Activated T-cell treated with anti-CD3 and anti-CD28 coated beads, Interleukin-2, amount 50 U/mL, for 1 hour (primary cell): ENCODE measurements at regions not wholly inside any gene's neighbourhood (a gene's known extent, or its start where the extent isn't known, plus 50 kb on each side); places are given as distances from the start of the nearest gene placed in this dataset.

Source experiments
- DNase-seq: peaks from one replicate; pipeline ENCODE4 v3.0.0-alpha.2; 2020

DNA sequence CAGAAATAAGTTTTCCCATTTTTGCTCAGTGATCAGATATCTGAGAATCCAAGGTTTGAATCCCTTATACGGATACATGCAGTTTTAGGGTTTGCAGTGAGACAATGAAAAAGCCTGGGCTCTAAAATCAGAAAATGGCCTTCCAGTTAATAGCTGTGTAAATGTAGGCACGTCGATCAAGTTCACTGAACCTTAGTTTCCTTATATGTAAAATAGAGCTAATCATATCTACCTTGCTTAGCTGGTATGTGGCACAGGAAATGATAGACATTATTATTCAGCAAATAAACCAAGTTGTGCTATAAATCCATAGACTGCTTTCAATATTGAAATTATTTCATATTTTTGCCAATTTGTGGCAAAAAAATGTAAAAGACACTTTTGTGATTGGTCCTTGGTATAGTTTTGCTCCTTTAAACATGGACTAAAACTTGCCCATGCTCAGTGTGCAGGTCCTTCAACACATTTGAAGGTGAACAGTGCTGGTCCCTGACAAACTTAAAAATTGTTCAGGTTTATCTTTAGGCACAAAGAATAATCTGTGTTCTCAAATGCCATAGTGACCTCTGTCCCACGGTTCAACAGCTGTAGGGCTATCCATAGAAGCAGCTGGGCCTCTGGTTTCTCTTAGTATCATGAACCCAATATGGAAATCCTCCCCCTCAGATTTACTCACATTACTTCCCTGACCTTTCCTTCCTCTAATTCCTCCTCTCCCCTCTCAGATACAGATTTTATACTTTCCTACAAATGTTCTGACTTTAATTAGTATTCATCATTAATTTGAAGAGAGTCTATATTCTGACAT is 51.0 kb downstream of the CCDC54 start:
- DNase-seq: no peak

DNA sequence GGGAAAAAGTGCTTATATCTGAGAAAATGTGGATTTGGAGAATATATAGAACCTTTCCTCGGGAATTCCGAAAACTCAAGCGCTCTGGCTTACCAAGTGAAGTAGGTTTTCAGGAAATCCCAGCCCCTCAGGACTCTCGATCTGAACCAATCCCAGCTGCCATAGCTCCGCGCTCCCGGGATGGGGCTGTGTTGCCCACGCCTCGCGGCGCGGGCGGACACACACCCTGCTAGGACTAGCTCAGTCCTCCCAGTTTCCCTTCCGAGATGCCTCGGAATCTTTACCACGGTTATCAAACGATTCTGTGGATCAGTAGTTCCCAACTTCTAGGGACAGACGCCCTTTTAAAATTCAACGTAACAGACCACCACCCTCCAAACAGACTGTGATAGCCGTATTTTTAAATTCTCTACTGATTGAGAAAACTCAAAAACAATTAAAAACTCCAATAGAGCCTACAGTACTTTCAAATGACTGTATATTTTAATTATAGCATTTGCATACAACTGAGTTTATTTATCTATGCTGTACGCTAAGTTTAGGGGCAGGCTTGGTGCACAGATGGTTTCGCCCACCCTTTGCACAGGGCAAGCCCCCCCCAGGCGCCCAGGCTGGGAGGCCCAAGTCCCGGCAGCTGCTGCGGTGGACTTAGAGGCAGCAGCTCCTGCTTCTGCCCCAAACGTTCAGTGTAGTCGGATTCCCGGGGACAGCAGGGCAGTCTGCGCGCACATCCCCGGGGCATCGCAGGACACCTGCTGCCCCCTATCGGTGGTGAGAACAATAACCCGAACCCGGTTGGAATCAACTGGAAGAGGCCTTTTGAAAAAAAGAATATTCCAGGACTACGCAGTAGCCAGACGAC is 52.3 kb downstream of the CCDC54 start:
- DNase-seq: peak; percentile 65

DNA sequence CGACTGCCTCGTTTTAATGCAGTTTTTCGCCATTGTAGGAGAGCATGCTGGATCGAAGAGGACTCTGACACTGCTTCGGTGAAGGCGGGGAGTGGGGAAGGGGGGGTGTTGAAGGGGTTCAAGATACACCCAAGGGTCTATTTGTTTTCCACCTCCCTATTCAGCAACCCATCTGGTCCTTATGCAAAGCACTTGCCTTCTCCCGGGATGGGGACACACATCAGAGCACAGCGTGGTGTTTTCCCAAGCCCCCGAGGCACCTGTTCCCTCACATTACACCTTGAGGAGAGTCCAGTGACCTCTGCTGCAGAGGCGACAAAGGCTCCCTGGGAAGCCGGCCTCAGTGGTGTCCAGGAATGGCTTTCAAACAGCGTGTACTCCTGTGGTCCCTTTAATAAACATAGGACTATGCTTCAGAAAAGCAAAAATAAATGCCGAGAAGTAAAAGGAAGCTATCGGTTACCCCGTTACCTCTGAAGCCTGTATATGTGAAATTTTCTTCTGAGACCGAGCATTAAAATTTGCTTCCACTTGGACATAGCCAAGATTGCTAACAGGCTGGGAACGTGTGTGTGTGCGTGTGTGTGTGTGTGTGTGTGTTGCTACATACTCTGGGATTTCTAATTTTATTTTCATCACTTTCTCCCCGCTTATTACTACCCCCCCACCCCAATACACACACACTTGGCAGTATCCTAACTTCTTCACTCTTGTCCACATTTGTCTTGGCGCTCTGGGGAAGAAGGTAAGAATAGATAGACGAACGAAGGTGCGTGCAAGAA is 53.2 kb downstream of the CCDC54 start:
- no peak for DNase-seq

DNA sequence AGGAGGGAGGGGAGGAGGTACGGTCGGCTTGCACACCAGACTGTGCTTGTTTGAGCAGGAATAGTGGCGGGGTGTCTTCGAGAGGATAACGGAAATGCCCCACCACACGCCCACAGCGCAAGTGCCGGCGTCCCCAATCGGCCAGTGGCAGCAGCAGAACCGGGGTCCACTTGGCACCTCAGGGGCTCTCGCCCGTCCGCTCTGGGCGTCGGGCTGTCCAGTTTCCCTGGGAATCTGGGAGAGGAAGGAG is 53.7 kb downstream of the CCDC54 start:
- DNase-seq: peak; percentile 40

DNA sequence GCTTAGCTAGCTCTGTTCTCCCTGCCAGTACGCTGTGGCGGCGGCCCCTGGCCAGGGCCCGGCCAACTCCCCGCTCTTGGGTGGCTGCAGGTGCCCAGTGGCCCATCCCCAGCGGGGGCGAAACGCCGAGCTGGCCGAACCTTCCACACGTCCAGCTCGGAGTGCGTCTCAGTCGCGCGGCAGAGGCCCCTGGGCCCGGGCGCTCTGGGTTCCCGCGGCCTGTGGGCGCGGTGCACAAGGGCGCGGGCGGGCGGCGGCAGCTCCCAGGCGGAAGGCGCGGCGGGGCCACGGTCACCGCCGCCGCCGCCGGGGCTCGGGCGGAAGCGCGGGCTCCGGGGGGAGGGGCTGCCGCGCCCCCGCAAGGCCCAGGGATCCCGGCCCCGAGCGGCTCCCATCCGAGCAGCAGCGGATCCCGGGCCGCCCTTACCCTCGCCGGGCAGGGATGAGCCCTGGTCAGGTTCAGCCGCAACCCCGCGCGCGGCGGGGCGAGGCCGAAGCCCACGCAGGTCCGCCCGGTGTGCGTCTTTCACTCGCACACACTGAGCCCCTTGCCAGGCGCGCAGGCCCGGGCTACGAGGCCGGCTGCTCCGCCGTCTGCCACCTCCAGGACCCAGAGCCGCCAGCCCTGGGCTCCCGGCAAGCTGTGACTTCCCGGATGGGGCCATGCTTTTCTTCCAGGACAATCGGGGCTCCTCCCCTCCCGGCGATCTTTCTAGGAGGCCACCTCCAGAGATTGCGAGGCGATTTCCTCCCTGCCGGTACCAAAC is 54.2 kb downstream of the CCDC54 start:
- peak; percentile 54 for DNase-seq

DNA sequence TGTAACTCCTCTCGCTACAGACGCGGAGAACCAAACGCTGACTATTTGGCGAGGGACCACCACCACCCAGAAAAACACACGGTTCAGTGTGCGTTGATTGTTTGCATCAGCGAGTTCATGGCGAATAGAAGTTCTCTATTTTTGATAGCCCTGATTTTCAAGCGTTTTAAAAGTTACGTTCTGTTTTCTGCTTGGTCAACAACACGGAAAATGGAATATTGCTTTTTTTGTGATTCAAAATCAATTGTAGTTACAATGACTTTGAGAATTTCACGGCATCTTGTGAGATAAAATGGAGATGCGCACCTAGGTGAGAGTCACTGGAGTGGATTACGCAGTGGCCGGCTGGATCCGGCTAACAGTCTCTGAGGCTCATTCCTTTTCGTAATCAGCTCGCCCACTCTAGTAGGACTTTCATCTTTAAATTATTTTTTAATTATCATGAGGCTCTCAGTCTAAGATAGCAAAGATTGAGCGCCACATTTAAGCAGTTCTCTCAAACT is 54.8 kb downstream of the CCDC54 start:
- DNase-seq: no peak

DNA sequence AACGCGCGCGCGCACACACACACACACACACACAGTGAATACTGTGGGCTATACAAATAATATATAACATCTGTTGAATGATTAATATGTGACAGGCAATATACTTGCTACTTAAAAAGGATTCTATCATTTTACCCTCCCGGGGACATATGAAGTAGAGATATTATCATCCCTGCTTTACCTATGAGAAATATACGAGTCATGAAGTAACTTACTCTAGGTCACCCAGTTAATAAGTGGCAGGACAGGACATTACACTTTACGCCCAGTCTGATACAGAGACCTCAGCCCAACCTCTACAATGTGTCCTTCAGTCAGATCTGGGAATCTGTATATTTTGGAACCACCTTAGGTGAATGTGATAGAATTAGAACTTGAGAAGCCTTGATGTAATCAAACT is 55.4 kb downstream of the CCDC54 start:
- no peak for DNase-seq

DNA sequence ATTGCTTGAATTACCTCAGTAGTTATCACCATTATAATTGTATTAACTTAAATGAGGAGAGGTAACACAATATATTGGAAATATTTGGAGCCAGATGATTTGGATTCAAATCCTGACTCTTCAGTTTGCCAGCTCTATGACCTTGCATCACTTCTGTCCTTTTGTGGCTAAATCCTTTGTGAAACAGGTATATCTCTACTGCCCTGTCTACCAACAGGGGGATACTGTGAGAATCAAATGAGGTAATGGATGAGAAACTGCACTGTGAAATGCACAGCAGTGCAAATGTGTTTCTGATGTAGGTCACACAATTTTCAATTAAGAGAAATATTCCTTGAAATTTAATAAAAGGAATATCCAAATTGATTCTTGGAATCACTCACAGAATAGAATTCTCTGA is 58.8 kb downstream of the CCDC54 start:
- no peak for DNase-seq

DNA sequence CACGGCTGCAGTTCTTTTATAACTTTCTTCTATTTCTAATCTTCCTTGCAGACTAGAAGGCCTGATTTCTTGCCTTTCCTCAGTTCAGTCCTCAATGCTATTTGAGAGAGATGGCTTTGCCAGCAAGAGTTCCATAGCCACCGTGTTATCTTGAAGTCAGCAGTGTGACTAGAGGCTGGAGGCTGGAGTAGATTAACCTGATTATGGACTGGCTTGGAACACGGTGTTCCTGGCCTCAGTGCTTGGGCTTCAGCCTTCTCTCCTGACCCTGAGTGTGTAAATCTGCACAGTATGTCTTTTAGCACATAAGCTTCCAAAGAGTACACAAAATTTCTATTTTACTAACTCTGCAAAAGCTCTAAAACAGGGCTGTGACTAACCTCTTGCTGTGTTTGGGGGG is 61.4 kb downstream of the CCDC54 start:
- DNase-seq: no peak

DNA sequence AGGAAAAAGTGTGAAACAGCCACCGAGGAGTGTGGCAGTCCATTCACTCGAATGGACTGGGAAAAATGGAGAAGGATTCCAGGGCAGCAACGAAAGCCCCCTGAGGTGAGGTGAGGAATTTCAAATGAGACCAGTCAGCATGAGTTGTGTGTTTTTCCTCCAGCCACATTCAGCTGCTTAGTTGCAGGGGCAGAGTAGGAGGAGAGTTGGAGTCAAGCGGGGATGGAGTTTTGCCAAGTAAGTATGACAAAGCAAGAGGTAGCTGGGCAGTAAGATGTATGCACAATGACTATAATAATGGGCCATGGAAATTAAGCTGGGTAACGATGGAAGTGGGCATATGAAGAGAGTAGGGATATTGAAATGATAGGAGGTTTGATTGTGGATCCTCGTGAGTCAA is 64.4 kb downstream of the CCDC54 start:
- DNase-seq: no peak

DNA sequence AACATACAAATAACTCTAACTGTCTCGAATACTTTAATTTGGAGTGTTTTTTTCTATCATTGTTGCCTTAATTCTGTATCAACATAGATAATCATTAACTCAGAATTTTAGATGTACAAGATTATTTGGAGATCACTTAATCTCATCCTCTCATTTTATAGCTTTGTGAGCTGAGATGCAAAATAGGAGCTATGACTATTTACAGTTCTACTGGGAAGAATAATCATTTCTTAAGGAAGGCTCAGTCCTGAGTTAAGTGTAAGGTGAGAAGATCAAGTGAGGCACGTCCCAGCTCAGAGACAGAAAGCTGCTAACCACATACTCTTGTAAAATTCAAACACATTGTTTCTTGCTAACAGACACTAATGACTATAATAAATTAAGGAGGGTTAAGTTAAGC is 66.2 kb downstream of the CCDC54 start:
- no peak for DNase-seq

DNA sequence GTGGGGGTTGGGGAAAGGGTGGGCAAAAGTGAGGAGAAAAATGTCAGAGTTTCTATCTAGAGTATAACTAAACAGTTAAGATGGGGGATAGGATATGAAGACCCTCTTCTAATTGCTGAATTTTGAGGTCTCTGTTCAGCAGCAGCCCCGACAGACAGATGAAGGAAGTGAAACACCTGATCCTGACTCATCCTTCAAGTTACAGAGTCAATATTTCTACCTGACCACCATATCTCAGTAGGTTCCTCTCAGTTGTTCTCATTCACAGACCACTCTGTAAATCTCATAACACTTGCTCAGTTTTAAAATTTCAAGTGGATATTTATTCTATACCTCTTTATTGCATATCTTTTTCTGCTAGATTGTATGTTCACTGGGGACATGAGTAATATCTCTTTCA is 69.5 kb downstream of the CCDC54 start:
- no peak for DNase-seq

DNA sequence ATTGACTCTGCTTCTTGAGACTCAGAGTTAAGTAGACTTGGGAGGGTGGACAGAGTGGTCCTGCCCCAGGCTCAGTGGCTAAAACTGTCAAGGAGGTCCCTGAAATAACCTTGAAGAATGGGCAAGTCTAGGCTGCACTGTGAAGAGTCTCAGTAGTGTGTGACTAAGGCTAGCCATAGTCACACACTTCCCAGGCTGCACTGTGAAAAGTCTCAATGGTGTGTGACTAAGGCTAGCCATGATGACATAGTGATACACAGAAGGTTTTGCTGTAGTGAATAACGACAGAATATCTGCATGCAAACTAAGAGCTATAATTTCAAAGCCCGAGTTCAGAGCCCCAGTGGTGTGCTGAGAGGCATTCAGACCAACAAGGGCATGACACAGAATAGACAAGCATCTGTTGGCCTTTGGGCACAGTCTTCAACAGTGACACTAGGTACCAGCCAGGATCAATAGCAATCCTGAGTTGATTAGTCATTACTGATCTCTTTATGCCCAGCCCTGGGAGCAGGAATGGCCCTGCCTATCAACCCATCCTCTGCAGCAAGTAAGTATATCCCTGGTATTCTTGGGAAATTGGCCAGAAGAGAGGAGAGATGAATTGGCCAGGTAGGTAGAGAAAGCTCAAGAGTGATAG is 72.4 kb upstream of the BBX start:
- no peak for DNase-seq

DNA sequence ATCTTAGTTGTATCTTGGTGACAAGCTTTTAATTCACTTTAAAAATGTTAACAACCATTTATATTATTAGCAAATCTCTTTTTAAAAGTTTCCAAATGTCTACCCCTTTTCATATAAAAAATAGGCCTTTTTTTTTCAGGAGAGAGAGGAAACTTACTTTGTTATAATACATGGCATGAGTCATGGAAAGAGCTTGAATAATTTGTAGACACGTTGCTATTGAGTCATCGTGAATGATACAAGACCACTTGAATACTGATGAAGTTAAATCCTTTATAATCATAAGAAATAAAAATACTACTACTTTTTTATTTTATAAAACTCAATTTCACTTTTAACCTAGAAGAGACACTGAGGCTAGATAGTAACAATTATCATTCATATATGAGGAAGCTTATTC is 70.3 kb upstream of the BBX start:
- no peak for DNase-seq

DNA sequence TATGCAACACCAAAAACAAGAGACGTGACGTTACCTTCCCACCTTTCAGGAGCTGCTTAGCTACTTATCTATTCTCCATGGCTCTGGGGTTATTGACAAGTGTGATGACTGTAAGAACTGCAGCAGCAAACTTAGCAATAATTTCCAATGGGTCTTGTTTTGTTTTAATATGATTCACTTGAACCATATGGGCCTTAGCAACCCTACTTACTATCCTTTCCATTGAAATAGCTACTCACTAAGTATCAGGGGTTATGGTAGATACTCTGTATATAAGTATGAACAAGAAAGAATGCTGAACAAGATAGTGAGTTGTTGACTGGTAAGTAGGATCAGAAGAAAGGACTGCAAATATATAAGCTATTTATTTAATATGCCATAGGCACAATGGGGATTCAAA is 69.3 kb upstream of the BBX start:
- DNase-seq: no peak

DNA sequence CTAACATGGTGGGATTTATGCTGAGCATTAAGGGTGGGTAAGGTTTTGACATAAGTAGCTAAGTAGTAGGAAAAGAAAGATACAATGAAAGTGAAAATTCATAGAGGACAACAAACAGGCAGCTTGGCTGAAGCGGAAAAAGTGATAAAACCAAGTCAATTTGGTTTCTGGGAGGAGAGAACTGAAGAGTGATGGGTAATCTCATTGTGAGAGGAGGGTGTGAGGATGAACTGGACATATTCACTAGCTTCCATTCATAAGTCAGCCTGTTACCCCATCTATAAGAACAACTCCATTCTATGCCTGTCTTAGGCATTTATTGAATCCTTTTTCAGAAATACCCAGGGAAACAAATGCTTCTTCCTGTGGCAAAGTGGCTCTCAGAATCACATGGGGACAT is 67.1 kb upstream of the BBX start:
- no peak for DNase-seq

DNA sequence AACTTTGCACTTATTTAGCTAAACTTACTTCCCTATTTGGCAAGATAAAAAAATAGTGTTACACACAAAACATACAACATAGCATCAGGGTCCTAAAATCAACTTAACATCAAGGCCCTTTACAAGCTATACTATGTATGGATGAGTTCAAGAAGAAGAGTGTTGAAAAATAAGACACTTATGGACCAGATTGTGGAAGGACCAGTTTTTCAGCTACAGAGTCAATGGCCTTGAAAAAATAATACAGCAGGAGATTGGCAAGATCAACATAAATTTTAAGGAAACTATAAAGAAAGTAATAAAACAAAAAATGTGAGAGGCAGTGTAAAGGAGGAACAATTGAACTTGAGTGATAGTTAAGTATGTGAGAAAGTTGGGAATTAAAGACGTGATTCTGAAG is 66.3 kb upstream of the BBX start:
- DNase-seq: no peak

DNA sequence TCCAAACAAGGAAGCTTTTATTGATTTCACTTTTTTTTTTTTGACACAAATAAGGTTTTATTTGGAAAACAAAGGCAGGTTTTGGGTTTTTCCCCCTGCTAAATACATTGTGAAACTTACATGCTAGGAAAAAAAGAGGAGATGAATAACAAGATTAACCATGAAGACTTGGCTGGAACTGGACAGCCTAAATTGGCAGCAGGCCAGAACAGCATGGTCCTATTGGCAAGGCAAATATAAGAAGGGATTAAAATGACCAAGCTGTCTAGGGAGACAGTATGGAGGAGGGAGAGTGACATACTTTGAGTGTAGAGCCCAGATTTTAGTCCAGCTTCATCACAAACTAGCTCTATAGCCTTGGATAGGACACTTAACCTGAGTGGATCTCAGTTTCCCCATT is 63.9 kb upstream of the BBX start:
- DNase-seq: no peak

DNA sequence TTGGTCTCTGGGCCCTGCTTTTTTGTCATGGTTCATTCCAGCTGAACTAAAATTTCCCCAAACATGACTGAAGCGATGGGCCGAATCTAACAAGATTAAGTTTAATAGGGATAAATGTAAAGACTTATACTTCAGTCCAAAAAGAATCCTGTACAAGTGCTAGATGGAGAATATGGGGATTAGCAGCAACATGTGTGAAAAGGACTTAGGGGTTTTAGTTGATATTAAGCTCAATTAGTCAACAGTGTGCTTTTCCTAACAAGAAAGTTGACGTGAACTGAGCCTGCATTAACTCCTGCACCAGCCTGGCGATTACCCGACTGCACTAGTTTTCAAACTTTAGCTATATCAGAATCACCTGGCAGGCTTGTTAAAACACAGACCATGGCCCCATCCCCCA is 61.0 kb upstream of the BBX start:
- no peak for DNase-seq

DNA sequence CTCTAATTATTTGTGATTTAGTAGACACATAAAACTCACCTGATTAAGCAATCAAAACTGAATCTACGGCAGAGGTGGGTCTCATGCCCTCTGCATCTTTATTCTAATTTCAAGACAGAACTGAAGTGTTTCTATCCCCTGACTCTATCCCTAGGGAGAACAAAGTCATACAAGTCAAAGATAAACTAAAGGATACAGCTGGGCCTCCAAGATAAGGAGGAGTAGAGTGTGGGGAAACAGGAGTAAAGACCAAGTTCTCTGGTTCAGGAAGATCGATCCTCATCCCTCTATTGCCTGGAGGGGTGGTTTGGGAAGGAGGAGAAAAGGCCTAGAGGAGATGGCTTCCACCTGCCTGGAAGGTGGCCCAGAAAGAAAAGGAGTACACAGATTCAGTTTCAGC is 58.7 kb upstream of the BBX start:
- no peak for DNase-seq

DNA sequence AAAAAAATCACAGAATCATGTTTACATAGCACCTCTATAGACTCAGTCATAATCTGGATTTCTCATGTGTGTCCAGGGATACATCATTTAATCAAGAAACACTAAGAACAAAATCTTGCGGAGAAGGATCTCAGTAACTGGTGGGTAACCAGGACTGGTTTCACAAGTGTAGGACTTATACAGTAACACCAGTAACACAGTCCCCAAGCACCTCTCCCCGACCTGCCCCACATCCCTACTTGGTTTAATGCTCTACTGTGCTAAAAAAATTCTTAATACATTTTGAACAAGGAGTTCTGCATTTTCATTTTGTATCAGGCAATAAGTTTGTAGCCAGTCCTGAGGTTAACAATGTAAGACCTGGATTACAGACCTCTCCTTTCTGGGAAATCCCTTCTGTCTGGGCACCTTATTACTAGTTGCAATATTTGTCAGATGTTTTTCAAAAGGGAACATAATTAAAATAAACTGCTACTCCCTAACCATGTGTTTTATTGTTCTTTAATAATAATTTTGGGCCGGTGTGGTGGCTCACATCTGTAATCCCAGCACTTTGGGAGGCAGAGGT is 57.6 kb upstream of the BBX start:
- no peak for DNase-seq

DNA sequence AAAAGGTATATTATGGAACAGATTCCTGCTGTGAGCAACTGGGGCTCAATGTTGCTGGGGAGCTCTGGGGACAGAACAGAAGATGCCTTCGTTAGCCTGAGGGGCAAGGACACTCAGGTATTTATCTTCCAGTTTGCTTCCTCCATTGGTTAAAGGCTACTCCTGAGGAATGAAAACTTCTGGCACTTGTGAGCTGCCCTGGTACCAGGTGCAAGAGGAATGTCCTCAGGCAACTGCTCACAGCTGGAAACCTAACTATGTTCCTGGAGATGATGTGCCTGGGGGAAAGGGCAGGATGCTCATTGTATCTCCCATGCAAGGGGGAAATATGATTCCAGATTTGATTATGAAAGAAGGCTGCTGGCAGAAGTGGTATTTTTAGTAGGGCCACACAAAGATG is 54.0 kb upstream of the BBX start:
- DNase-seq: no peak
